ENCODE measurements at regions not wholly inside any gene's neighbourhood (a gene's known extent, or its start where the extent isn't known, plus 50 kb on each side); places are given as distances from the start of the nearest gene placed in this dataset.

DNA sequence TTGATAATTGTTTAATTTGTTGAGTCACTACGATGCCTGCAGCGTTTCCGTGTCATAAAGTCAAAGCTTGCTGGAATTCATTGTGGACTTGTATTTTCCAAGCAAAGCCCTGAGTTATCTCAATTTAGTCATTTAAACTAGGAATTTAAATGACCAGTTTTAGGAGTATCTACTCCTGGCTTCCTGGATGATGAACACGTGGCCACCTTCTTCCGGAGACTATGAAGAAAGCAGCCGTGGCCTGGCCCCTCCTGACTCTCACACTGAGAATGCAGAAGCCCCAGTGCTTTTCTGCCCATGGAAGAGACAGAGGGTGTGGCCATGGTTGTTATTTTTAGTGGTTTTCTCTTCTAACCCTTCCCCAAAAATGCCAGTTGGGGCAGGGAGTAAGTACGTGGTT, 250.7 kb upstream of the GATB start:
- no peak overlapping the region for H3K9ac ChIP-seq (ENCODE audit: low read length in 5 of 5)
- peaks cover 0 to 8% (median 6%) of the 10 kb centered on the region in 5 donors for H3K9me3 ChIP-seq (ENCODE audit: control insufficient read depth in 5 of 5, low read length in 5 of 5)
- H3K4me1 ChIP-seq (ENCODE audit: control insufficient read depth in 5 of 5, insufficient read depth in 5 of 5, low read length in 5 of 5): peaks cover 0 to 6% (median 0%) of the 10 kb centered on the region in 5 donors
- H3K36me3 ChIP-seq (ENCODE audit: control insufficient read depth in 5 of 5, insufficient read depth in 5 of 5, low read length in 5 of 5): no peaks in the 10 kb centered on the region
- no peaks in the 10 kb centered on the region for H3K27me3 ChIP-seq (ENCODE audit: control insufficient read depth in 5 of 5, insufficient read depth in 4 of 5, low read length in 5 of 5)
- no peak overlapping the region for H3K4me3 ChIP-seq (ENCODE audit: low read depth in 1 of 5, low read length in 5 of 5)
- H3K27ac ChIP-seq (ENCODE audit: low read depth, low read length): no peak overlapping the region

DNA sequence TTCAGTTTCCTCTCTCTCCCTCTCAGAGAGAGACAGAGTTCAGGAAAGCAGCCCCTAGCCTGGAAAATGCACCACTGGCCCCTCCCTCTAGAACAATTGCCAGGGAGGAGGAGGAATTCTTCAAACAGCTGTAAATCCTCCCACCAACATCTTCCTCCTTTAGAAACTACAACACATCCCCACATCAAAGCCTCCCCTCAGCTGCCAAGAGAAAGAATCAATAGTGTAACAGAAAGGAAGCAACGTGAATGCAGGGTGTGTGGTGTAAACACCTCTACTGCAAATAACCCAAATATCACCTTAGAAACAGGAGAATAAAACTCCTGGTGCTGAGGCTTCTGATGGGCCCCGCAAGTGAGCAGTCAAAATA, 249.9 kb upstream of the GATB start:
- no peak overlapping the region for H3K4me3 ChIP-seq (ENCODE audit: low read depth in 1 of 5, low read length in 5 of 5)
- H3K9ac ChIP-seq (ENCODE audit: low read length in 5 of 5): no peak overlapping the region
- H3K9me3 ChIP-seq (ENCODE audit: control insufficient read depth in 5 of 5, low read length in 5 of 5): peaks cover 0 to 8% (median 6%) of the 10 kb centered on the region in 5 donors
- no peaks in the 10 kb centered on the region for H3K36me3 ChIP-seq (ENCODE audit: control insufficient read depth in 5 of 5, insufficient read depth in 5 of 5, low read length in 5 of 5)
- H3K27ac ChIP-seq (ENCODE audit: low read depth, low read length): no peak overlapping the region
- H3K4me1 ChIP-seq (ENCODE audit: control insufficient read depth in 5 of 5, insufficient read depth in 5 of 5, low read length in 5 of 5): peaks cover 0 to 6% (median 0%) of the 10 kb centered on the region in 5 donors
- no peaks in the 10 kb centered on the region for H3K27me3 ChIP-seq (ENCODE audit: control insufficient read depth in 5 of 5, insufficient read depth in 4 of 5, low read length in 5 of 5)

DNA sequence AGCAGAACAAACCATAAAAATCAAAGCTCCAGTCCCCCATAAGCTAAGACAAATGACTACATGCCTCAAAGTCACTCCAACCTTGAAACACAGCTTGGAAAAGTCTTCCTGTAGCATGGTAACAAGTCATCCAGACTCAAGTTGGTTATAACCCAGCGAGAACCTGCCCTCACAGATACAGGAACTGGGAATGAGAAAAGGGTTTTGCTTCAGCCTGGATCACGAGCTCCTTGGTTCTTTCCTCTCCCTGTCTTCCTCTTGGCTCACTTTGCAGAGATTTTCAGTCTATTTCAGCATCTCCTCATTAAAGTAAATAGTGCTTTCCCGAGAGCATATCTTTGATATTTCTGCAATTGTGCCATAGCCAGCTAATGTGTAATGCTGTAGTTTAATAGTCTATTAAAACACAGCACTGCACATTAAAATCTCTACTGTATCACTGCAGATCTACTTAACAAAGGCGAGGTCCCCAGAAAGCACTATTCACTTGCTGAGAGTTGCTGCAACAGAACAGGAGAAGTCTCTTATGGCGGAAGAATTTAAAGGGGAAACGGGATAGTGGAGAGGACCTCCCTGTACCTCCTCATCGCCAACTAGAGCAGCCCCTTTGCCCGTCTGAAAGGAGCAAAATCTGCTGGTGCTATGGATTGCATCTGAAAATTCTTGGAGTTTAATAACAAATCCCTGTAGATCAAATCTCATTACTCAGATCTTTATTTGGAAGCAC, 249.3 kb upstream of the GATB start:
- no peak overlapping the region for H3K4me3 ChIP-seq (ENCODE audit: low read depth in 1 of 5, low read length in 5 of 5)
- H3K27ac ChIP-seq (ENCODE audit: low read depth, low read length): no peak overlapping the region
- H3K9ac ChIP-seq (ENCODE audit: low read length in 5 of 5): no peak overlapping the region
- peaks cover 0 to 8% (median 6%) of the 10 kb centered on the region in 5 donors for H3K9me3 ChIP-seq (ENCODE audit: control insufficient read depth in 5 of 5, low read length in 5 of 5)
- no peaks in the 10 kb centered on the region for H3K36me3 ChIP-seq (ENCODE audit: control insufficient read depth in 5 of 5, insufficient read depth in 5 of 5, low read length in 5 of 5)
- H3K4me1 ChIP-seq (ENCODE audit: control insufficient read depth in 5 of 5, insufficient read depth in 5 of 5, low read length in 5 of 5): peaks cover 0 to 6% (median 0%) of the 10 kb centered on the region in 5 donors
- no peaks in the 10 kb centered on the region for H3K27me3 ChIP-seq (ENCODE audit: control insufficient read depth in 5 of 5, insufficient read depth in 4 of 5, low read length in 5 of 5)

DNA sequence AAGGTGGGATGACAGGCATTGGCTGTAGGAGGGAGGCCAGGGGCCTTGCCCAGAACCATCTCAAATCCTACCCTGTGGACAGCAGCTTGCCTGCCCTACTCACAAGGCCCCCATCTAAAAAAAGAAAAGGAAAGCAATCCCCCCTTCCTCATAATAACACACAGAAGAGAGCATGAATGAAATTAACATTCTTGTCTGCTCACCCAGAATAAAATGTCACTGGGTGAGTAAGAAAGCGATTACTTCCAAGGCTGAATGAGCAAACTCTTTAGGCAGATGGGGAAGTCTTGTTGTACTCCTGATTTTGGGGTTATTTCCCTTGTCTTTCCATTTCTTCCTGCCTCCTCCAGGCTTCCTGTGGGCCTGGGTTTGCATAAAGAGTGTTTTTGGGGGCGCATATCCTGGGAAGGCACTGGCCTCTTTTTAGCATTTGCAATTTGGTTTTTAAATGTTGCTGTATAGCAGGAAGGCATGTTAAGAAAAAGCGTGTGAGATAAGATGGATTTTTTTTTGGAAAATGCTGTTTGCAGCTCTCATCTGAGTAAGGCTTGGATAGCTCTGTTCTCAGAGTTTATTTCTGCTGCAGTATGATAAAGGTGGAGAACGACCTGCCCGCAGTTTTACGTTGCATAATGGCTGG, 248.3 kb upstream of the GATB start:
- no peak overlapping the region for H3K4me3 ChIP-seq (ENCODE audit: low read depth in 1 of 5, low read length in 5 of 5)
- peaks cover 0 to 6% (median 0%) of the 10 kb centered on the region in 5 donors for H3K4me1 ChIP-seq (ENCODE audit: control insufficient read depth in 5 of 5, insufficient read depth in 5 of 5, low read length in 5 of 5)
- no peak overlapping the region for H3K27ac ChIP-seq (ENCODE audit: low read depth, low read length)
- H3K36me3 ChIP-seq (ENCODE audit: control insufficient read depth in 5 of 5, insufficient read depth in 5 of 5, low read length in 5 of 5): no peaks in the 10 kb centered on the region
- H3K9me3 ChIP-seq (ENCODE audit: control insufficient read depth in 5 of 5, low read length in 5 of 5): peaks cover 0 to 8% (median 6%) of the 10 kb centered on the region in 5 donors
- no peak overlapping the region for H3K9ac ChIP-seq (ENCODE audit: low read length in 5 of 5)
- no peaks in the 10 kb centered on the region for H3K27me3 ChIP-seq (ENCODE audit: control insufficient read depth in 5 of 5, insufficient read depth in 4 of 5, low read length in 5 of 5)

DNA sequence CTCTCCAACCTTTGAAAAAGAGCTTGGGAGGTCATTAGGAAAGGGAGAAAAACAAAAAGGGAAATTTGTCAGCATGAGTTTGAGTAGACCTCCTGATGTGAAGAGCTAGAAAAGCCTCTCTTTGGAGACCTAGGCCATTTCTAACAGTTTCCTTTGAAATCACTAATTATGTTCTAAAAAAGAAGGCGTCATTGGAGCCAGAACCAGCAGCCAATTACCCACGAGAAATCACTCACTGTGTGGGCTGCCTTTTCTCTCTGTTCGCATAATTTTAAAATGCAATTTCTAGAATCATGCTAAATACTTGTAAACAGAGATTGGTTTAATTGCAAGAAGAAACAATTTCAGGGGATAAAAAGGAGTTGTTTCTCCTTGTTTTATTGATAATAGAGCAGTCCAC, 246.3 kb upstream of the GATB start:
- Histone ChIP-seq H3K36me3 (ENCODE audit: control insufficient read depth in 5 of 5, insufficient read depth in 5 of 5, low read length in 5 of 5) (no peaks in the 10 kb centered on the region), H3K9ac (ENCODE audit: low read length in 5 of 5) (no peak overlapping the region), H3K27me3 (ENCODE audit: control insufficient read depth in 5 of 5, insufficient read depth in 4 of 5, low read length in 5 of 5) (no peaks in the 10 kb centered on the region), H3K27ac (ENCODE audit: low read depth, low read length) (no peak overlapping the region), H3K4me1 (ENCODE audit: control insufficient read depth in 5 of 5, insufficient read depth in 5 of 5, low read length in 5 of 5) (peaks cover 0 to 6% (median 0%) of the 10 kb centered on the region in 5 donors), H3K9me3 (ENCODE audit: control insufficient read depth in 5 of 5, low read length in 5 of 5) (no peaks in the 10 kb centered on the region), H3K4me3 (ENCODE audit: low read depth in 1 of 5, low read length in 5 of 5) (no peak overlapping the region)

DNA sequence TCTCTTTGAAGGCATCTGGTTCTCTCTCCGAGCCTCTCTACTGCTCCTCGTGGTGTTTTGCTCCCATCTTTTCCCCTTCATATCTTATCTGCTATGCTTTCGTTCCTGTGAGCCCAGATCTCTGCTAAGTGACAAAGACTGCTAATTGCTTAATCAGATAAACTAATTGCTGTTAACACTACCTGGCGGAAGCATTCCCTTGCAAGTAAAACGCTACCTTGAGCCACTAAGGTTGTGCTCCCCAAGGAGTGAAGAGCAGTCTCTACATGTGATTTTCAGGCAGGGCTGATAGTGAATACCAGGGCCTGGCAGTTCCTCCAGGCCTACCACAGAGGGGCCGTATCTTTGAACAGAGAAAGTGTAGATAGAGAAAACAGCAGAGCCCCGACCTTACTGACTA, 244.0 kb upstream of the GATB start:
- H3K27ac ChIP-seq (ENCODE audit: low read depth, low read length): no peak overlapping the region
- H3K4me3 ChIP-seq (ENCODE audit: low read depth in 1 of 5, low read length in 5 of 5): no peak overlapping the region
- no peaks in the 10 kb centered on the region for H3K36me3 ChIP-seq (ENCODE audit: control insufficient read depth in 5 of 5, insufficient read depth in 5 of 5, low read length in 5 of 5)
- no peak overlapping the region for H3K9ac ChIP-seq (ENCODE audit: low read length in 5 of 5)
- H3K27me3 ChIP-seq (ENCODE audit: control insufficient read depth in 5 of 5, insufficient read depth in 4 of 5, low read length in 5 of 5): no peaks in the 10 kb centered on the region
- peaks cover 0 to 1% (median 0%) of the 10 kb centered on the region in 5 donors for H3K4me1 ChIP-seq (ENCODE audit: control insufficient read depth in 5 of 5, insufficient read depth in 5 of 5, low read length in 5 of 5)
- no peaks in the 10 kb centered on the region for H3K9me3 ChIP-seq (ENCODE audit: control insufficient read depth in 5 of 5, low read length in 5 of 5)

DNA sequence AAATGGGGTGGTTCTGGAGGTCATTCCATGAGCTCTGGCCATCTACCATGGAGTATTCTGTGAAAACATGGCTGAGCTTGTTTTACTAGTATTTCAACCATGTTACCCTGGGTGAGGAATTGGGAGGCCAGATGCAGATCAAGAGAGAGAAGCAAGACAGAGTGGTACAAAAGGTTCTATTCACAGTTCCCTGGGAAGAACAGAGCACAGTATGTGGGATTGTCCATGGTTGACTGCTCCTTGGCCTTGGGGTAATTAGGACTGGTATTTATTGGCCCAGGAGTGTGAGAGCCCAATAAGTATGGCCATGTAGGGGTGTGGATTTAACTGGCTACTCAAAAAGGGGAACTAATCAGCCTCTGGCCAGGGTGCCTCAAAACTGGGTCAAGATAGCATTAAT, 239.7 kb upstream of the GATB start:
- Histone ChIP-seq H3K27ac (ENCODE audit: low read depth, low read length) (no peak overlapping the region), H3K9ac (ENCODE audit: low read length in 5 of 5) (no peak overlapping the region), H3K4me1 (ENCODE audit: control insufficient read depth in 5 of 5, insufficient read depth in 5 of 5, low read length in 5 of 5) (no peaks in the 10 kb centered on the region), H3K36me3 (ENCODE audit: control insufficient read depth in 5 of 5, insufficient read depth in 5 of 5, low read length in 5 of 5) (no peaks in the 10 kb centered on the region), H3K27me3 (ENCODE audit: control insufficient read depth in 5 of 5, insufficient read depth in 4 of 5, low read length in 5 of 5) (no peaks in the 10 kb centered on the region), H3K9me3 (ENCODE audit: control insufficient read depth in 5 of 5, low read length in 5 of 5) (no peaks in the 10 kb centered on the region), H3K4me3 (ENCODE audit: low read depth in 1 of 5, low read length in 5 of 5) (no peak overlapping the region)

DNA sequence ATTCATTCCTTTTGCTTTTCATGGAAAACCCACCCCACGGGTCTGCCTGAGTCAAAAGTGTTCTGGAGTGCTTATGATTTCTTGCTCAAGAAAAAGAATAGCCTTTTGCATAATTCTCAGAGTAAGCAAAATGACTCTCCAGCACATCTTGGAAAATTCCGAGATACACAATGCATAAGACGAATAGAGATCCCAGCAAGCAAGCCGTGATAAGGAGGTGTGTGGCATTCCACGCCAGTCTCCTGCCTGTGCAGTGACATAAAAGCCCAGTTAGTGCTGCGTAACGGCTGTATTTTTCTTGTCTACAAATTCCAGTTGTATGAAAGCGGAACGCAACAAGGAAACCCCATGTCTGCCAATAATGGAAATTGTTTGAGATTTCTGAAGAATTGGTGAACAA, 237.9 kb upstream of the GATB start:
- H3K27me3 ChIP-seq (ENCODE audit: control insufficient read depth in 5 of 5, insufficient read depth in 4 of 5, low read length in 5 of 5): no peaks in the 10 kb centered on the region
- H3K36me3 ChIP-seq (ENCODE audit: control insufficient read depth in 5 of 5, insufficient read depth in 5 of 5, low read length in 5 of 5): no peaks in the 10 kb centered on the region
- peaks cover 0 to 7% (median 4%) of the 10 kb centered on the region in 5 donors for H3K9me3 ChIP-seq (ENCODE audit: control insufficient read depth in 5 of 5, low read length in 5 of 5)
- no peak overlapping the region for H3K4me3 ChIP-seq (ENCODE audit: low read depth in 1 of 5, low read length in 5 of 5)
- H3K9ac ChIP-seq (ENCODE audit: low read length in 5 of 5): no peak overlapping the region
- H3K4me1 ChIP-seq (ENCODE audit: control insufficient read depth in 5 of 5, insufficient read depth in 5 of 5, low read length in 5 of 5): no peaks in the 10 kb centered on the region
- H3K27ac ChIP-seq (ENCODE audit: low read depth, low read length): no peak overlapping the region

DNA sequence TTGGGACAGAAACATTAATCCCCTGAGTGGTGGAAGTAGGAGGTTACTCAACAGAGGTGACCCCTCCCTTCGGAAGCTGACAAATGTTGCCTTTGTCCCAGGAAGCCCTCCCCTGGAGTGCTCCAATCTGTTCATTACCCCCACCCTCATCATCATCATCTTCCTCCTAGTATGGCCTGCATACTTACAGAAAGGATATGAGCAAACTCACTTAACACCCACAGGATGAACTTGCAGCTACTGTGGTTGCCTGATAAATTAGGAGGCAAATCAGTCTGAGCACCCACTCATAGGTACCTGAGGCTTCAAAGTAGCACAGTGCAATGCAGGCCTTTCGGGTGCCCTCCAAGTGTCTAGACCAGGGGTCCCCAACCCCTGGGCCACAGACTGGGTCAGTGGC, 236.7 kb upstream of the GATB start:
- H3K27ac ChIP-seq (ENCODE audit: low read depth, low read length): no peak overlapping the region

DNA sequence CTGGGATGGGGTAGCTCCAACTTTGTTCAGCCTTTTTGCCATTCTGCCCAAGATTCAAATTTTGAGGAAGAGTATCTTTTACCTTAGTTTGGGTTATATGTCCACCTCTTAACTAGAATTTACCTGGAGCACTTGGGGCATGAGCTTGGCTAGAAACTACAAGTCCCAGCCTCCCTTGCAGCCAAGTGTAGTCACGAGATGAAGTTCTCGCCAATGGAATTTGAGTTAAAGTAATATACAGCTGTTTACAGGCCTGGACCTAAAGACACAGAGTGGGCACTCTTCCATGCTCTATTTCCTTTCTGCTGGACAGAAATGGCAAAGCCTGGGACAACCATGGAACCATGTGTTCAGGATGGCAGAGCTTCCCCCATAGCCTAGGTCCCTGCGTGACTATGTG, 233.6 kb upstream of the GATB start:
- H3K4me1 ChIP-seq (ENCODE audit: control insufficient read depth in 5 of 5, insufficient read depth in 5 of 5, low read length in 5 of 5): no peaks in the 10 kb centered on the region
- no peaks in the 10 kb centered on the region for H3K27me3 ChIP-seq (ENCODE audit: control insufficient read depth in 5 of 5, insufficient read depth in 4 of 5, low read length in 5 of 5)
- H3K9ac ChIP-seq (ENCODE audit: low read length in 5 of 5): no peak overlapping the region
- H3K9me3 ChIP-seq (ENCODE audit: control insufficient read depth in 5 of 5, low read length in 5 of 5): peaks cover 0 to 7% (median 4%) of the 10 kb centered on the region in 5 donors
- H3K27ac ChIP-seq (ENCODE audit: low read depth, low read length): no peak overlapping the region
- H3K36me3 ChIP-seq (ENCODE audit: control insufficient read depth in 5 of 5, insufficient read depth in 5 of 5, low read length in 5 of 5): no peaks in the 10 kb centered on the region
- no peak overlapping the region for H3K4me3 ChIP-seq (ENCODE audit: low read depth in 1 of 5, low read length in 5 of 5)

More for the DNA sequence above, 236.7 kb upstream of the GATB start:
- H3K27me3 ChIP-seq (ENCODE audit: control insufficient read depth in 5 of 5, insufficient read depth in 4 of 5, low read length in 5 of 5): no peaks in the 10 kb centered on the region
- peaks cover 0 to 7% (median 4%) of the 10 kb centered on the region in 5 donors for H3K9me3 ChIP-seq (ENCODE audit: control insufficient read depth in 5 of 5, low read length in 5 of 5)
- H3K4me3 ChIP-seq (ENCODE audit: low read depth in 1 of 5, low read length in 5 of 5): no peak overlapping the region
- H3K4me1 ChIP-seq (ENCODE audit: control insufficient read depth in 5 of 5, insufficient read depth in 5 of 5, low read length in 5 of 5): no peaks in the 10 kb centered on the region
- no peak overlapping the region for H3K9ac ChIP-seq (ENCODE audit: low read length in 5 of 5)
- H3K36me3 ChIP-seq (ENCODE audit: control insufficient read depth in 5 of 5, insufficient read depth in 5 of 5, low read length in 5 of 5): no peaks in the 10 kb centered on the region

All from subcutaneous abdominal adipose tissue (tissue), 5 donors.